ENCODE measurements at regions not wholly inside any gene's neighbourhood (a gene's known extent, or its start where the extent isn't known, plus 50 kb on each side); places are given as distances from the start of the nearest gene placed in this dataset.

DNA sequence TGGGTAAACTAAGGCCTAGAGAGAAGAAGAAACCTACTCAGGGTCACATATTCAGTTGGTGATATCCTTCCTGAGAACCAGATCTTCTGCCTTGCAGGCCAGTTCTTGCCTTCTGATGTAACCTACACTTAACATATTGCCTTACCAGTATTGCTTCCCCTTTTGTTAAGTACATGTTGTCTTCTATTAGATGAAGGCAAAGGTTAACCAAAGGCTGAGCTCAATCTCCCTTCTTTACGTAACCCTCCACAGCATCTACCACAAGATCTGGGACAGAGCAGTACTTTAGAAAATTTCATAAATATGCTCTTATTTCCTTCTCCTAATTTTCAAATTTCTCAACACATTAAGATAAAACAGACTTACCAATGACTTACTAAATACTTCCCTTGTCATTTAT is 474.4 kb downstream of the SH2D1A start:
- TF ChIP-seq, protein P1, sequence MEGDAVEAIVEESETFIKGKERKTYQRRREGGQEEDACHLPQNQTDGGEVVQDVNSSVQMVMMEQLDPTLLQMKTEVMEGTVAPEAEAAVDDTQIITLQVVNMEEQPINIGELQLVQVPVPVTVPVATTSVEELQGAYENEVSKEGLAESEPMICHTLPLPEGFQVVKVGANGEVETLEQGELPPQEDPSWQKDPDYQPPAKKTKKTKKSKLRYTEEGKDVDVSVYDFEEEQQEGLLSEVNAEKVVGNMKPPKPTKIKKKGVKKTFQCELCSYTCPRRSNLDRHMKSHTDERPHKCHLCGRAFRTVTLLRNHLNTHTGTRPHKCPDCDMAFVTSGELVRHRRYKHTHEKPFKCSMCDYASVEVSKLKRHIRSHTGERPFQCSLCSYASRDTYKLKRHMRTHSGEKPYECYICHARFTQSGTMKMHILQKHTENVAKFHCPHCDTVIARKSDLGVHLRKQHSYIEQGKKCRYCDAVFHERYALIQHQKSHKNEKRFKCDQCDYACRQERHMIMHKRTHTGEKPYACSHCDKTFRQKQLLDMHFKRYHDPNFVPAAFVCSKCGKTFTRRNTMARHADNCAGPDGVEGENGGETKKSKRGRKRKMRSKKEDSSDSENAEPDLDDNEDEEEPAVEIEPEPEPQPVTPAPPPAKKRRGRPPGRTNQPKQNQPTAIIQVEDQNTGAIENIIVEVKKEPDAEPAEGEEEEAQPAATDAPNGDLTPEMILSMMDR (conservative IDR thresholded peaks at IDR 0.05; ENCODE audit: control insufficient read depth, insufficient read depth, low read depth, low read length) = no peak
- H3K4me3 ChIP-seq (ENCODE audit: control insufficient read depth, low read depth, low read length) = no peak overlapping the region
- no peak for DNase-seq (ENCODE audit: low read depth)

DNA sequence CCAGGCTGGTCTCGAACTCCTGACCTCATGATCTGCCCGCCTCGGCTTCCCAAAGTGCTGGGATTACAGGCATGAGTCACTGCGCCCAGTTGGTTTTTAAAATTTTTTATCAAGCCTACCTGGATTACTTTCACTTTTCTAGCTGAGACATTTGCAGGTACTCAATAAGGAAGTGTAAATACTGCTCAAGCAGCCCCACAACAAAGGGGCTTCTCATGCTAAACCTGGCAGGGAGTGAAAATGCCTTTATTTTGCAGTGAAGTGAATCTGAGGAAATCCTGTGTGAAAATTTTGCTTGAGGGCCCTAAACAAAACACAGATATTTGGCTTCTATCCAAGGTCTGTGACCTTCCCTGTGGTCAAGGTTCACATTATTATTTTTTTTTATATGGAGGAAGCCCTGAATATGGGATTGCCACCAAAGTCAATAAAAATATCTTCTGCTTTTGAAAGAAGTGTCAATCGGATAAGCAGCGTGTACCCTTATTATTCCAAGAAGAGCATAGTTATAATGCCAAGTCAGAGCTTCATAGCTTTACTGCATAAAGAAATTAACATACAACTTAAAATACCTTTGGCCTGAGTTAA is 481.0 kb downstream of the SH2D1A start:
- H3K4me3 ChIP-seq (ENCODE audit: control insufficient read depth, low read depth, low read length) = no peak overlapping the region
- DNase-seq (ENCODE audit: low read depth) = no peak
- TF ChIP-seq, protein P1 (conservative IDR thresholded peaks at IDR 0.05; ENCODE audit: control insufficient read depth, insufficient read depth, low read depth, low read length) = no peak

GRCh38 chrX:124829930-124830329 is 483.6 kb downstream of the SH2D1A start:
- no peak overlapping the region for H3K4me3 ChIP-seq (ENCODE audit: control insufficient read depth, low read depth, low read length)
- TF ChIP-seq, protein P1 (conservative IDR thresholded peaks at IDR 0.05; ENCODE audit: control insufficient read depth, insufficient read depth, low read depth, low read length) = no peak
- no peak for DNase-seq (ENCODE audit: low read depth)

DNA sequence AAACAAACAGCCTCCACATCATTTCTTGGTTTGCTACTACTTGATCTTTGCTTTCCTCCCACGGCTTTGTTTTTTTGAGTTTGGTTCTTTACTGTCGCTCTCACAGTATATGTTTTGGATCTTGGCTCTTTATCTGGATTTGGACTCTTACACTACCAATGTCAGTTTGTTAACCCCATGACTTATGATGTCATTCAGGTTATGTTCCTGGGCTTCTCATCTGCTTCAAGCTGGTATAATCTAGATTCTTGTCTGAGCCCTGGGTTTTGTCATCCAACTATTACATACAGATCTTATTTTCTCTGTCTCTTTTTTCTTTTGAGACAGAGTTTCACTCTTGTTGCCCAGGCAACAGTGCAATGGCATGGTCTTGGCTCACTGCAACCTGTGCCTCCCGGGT is 482.9 kb upstream of the TEX13C start:
- no peak for DNase-seq (ENCODE audit: low read depth)
- TF ChIP-seq, protein P1 (conservative IDR thresholded peaks at IDR 0.05; ENCODE audit: control insufficient read depth, insufficient read depth, low read depth, low read length) = no peak
- no peak overlapping the region for H3K4me3 ChIP-seq (ENCODE audit: control insufficient read depth, low read depth, low read length)

DNA sequence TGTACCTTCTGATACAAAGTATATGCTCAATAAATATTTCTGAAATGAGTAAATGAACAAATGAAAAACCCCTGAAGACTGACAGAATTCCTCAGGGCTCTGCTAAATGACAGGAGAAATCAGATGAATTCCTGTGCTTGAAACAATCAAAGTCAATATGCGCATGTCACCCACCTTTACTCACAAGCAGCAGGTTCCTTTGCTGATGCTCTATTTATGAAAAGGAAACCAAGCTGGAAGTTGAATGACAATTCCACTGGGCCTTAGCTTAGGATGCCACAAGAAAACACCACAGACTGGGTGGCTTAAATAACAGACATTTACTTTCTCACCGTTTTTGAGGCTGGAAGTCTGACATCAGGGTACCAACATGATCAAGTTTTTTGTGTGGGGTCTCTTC is 477.5 kb upstream of the TEX13C start:
- TF ChIP-seq, protein P1 (conservative IDR thresholded peaks at IDR 0.05; ENCODE audit: control insufficient read depth, insufficient read depth, low read depth, low read length) = no peak
- no peak for DNase-seq (ENCODE audit: low read depth)
- H3K4me3 ChIP-seq (ENCODE audit: control insufficient read depth, low read depth, low read length) = no peak overlapping the region

DNA sequence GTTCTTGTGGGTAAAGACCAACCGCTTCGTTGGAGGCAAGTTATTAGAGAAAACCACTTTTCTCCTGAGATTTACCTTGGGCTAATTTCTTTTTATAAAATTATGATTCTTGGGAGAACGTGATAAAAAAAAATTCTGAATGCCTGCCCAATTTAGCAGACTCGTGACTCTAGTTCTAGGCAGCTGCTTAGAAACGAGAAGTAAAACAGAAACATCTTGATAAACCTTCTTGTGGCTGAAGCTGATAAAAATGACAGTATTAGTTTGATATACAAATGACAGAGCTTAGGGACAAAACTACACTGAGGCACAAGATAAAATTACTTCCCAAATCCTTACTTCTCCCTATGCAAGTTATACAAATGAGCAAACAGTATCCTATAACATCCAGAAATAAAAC is 458.9 kb upstream of the TEX13C start:
- TF ChIP-seq, protein P1 (conservative IDR thresholded peaks at IDR 0.05; ENCODE audit: control insufficient read depth, insufficient read depth, low read depth, low read length) = no peak
- no peak for DNase-seq (ENCODE audit: low read depth)
- no peak overlapping the region for H3K4me3 ChIP-seq (ENCODE audit: control insufficient read depth, low read depth, low read length)

DNA sequence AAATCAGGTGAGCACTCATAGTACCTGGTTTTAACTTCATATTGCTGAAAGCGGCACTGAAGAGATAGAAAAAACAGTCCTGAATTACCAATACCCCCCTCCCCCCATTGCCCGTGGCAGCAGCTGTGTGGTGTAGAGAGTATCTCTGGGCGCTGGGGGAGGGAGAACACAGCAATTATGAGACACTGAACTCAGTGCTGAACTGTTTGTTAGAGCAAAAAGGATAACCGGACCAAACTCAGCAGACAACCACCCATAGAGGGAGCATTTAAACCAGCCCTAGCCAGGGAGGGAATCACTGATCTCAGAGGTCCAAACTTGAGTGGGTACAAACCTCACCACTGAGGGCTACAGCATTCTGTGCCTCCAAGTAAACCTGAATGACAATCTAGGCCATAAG is 457.4 kb upstream of the TEX13C start:
- DNase-seq (ENCODE audit: low read depth) = no peak
- no peak overlapping the region for H3K4me3 ChIP-seq (ENCODE audit: control insufficient read depth, low read depth, low read length)
- TF ChIP-seq, protein P1 (conservative IDR thresholded peaks at IDR 0.05; ENCODE audit: control insufficient read depth, insufficient read depth, low read depth, low read length) = no peak

Data from fibroblast of mammary gland (primary cell).